GM13976 (cell line): ENCODE measurements at regions not wholly inside any gene's neighbourhood (a gene's known extent, or its start where the extent isn't known, plus 50 kb on each side); places are given as distances from the start of the nearest gene placed in this dataset.

Experiments used
- DNase-seq: peaks from one replicate; pipeline ENCODE4 v3.0.0; 2012; ENCODE audit warnings: low spot score
- in situ Hi-C: fragments of 300-500 bp; cut with MboI; formaldehyde crosslinking; loops from one replicate; pipeline ENCODE4 v1.12.0; 2022; ENCODE audit warnings: low sequenced_read_pairs, mixed read lengths, inconsistent platforms; ENCODE audit not compliant: unreplicated experiment
- TF ChIP-seq, protein P1 (sequence below): IDR thresholded peaks from 2 replicates; pipeline ENCODE4 v1.5.1; 2012; ENCODE audit warnings: borderline replicate concordance, mild to moderate bottlenecking; ENCODE audit not compliant: insufficient read depth; ENCODE audit errors: extremely low read depth, missing control alignments, control extremely low read depth

DNA sequence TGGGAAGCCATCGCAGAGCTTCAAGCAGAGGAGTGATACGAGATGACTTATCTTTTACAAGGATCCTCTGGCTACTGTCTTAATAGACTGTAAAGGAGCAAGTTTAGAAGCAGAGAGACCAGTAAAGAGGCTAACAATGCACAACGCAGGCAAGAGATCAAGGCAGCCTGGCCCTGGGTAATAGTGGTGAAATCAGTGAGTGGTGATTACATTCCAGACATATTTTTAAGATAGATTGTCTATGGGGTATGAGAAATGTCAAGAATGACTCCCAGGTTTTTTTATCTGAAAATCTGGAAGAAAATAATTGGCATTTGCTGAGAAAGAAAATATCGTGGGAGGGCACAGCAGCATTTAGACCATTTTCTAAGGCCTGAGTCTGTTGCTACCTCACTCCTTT lies 213.6 kb upstream of the HTR1E start:
- no peak for DNase-seq
- TF ChIP-seq, protein P1, sequence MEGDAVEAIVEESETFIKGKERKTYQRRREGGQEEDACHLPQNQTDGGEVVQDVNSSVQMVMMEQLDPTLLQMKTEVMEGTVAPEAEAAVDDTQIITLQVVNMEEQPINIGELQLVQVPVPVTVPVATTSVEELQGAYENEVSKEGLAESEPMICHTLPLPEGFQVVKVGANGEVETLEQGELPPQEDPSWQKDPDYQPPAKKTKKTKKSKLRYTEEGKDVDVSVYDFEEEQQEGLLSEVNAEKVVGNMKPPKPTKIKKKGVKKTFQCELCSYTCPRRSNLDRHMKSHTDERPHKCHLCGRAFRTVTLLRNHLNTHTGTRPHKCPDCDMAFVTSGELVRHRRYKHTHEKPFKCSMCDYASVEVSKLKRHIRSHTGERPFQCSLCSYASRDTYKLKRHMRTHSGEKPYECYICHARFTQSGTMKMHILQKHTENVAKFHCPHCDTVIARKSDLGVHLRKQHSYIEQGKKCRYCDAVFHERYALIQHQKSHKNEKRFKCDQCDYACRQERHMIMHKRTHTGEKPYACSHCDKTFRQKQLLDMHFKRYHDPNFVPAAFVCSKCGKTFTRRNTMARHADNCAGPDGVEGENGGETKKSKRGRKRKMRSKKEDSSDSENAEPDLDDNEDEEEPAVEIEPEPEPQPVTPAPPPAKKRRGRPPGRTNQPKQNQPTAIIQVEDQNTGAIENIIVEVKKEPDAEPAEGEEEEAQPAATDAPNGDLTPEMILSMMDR = no peak
- in situ Hi-C loops = no loop called here

DNA sequence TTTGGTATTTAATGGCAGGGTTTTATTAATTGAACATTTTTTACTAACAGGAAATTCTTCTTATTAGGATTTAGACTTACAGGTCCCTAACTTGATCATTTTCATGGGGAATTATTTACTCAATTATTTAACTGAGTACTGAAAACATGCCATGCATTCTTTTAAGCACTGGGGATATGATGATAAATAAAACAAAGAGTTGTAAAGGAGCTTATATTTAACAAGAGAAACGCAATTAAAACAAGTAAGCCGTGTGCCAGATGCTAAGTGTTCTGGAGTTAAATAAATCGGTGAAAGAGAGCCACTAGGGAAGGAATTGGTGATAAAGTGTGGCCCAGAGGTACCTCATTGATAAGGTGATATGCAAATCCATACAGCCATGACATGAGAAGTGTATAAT lies 214.2 kb upstream of the HTR1E start:
- in situ Hi-C loops = no loop called here

DNA sequence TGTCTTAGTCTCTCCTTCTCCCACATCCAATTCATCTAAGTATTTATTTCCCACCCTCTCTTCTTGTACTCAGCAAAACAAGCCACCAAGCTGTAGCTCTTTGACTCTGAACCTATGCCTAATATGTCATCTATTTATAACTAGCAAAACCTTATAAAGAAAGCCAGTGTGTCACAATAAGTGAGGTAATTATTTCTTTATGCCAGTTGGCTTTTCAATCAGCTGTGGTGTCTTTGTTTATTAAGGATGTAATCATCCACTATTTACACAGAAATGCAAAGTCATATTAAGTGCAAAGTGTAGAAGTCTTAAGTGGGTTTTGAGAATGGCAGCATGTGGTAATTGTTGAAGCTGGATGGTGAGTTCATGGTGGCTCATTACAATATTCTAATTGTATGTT lies 215.2 kb upstream of the HTR1E start:
- DNase-seq = no peak
- TF ChIP-seq, protein P1 = no peak
- in situ Hi-C loops = no loop called here

More for the DNA sequence above, 214.2 kb upstream of the HTR1E start:
- TF ChIP-seq, protein P1 = no peak
- DNase-seq = no peak

DNA sequence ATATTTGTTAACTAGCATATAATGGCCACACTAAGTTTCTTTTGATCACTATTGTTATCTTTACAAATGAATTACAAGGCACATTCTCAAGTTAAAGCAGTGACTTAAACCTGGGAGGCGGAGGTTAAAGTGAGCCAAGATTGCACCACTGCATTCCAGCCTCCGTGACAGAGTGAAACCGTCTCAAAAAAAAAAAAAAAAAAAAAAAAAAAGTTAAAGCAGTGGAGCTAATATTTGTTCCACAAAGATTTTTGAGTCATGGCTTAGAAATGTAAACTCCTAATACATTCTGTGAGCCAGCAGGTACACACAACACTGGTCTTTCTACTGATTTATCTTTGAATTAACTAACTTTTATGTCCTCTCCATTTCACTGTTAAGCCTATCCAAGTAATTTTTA lies 221.7 kb upstream of the HTR1E start:
- in situ Hi-C loops = no loop called here
- DNase-seq = no peak
- TF ChIP-seq, protein P1 = no peak

DNA sequence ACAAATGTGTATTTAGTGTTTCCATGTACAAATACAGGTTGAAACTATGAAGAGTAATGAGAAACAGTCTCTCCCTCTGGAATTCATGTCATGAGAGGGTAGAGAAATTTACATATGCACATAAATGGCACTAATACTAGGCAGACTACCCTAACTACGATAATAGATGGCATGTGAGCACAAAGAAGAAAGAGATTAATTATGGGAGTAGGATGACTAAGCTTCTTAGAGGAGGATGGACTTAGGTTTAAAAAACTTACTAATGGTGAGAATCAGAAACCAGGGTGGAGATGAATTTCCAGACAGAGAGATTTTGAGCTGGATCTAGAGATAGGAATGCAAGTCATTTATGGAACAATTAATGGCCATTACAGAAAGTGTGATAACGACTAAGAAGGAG lies 225.3 kb upstream of the HTR1E start:
- DNase-seq = no peak
- in situ Hi-C loops = no loop called here
- TF ChIP-seq, protein P1 = no peak

DNA sequence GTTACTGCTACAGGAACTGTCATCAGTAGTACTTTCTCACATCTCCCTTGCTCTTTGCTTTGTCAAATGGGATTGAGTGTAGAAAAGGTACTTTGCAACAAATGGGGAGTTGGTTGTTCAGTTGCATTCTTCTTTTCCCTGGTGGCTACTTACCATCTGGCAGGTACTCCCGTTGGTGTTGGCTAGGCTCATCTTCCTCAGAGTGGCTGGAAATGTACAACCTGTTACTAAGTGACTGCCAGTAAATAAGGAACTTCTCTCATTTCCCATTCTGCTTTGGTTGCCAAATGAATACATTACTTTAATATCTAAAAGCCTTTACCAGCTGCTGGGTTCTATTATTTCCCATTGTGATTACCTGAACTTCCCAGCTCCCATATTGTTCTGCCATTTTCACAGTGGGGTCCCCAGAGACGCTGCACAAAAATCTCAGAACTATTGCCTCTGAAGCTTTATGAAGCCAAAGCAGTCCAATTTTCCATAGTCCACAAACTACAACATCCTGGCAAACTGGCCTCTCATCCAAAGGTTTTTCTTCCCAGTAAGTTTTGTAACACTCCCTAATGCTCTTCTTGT lies 229.7 kb upstream of the HTR1E start:
- DNase-seq = no peak
- TF ChIP-seq, protein P1 = no peak
- in situ Hi-C loops = no loop called here
